Hematopoietic multipotent progenitor cell treated with erythropoietin and hydrocortisone succinate and interleukin-3 and kit ligand, for 4 days (in vitro differentiated cells): ENCODE measurements at regions not wholly inside any gene's neighbourhood (a gene's known extent, or its start where the extent isn't known, plus 50 kb on each side); places are given as distances from the start of the nearest gene placed in this dataset.
A peak's percentile ranks its signal among the peaks of the same experiment; 100 is the strongest.

Experiments
- DNase-seq: peaks from one replicate; pipeline ENCODE4 v3.0.0-alpha.2; 2015

DNA sequence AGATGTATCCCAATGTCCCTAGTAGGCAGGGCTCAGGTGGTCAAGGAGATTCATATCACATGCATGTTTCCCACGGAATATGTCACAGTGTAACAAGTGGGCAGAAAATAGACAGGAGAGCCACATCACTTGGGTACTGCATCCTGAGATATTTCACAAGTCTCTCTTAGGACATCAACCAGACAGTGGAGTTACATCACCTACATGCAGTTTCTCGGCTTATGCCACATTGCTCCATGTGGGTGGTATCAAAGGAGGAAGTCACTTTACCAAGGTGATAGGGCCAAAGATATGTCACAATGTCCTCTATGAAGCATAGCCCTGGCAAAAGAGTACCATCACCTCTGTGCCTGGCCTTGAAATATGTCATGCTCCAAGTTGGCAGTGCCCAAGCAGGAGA is 1056.7 kb upstream of the AMELY start:
- DNase-seq, result peak; percentile 1

DNA sequence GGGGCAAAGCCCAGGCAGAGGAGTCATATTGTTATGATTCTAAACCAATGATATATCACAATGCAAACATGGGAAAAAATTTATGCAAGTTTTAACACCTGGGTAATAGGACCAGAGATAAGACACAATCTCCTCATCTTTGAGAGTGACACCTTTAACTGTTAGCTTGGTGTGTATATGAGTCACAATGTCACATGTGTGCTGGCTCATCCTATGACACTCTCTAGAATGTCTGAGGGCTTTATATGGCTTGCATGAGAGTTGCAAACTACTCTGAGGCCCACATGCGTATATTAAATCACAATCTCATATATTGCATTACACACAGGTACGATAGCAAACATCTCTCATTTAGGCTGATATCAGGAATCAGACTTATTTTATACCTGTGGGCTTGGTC is 1055.4 kb upstream of the AMELY start:
- no peak for DNase-seq

DNA sequence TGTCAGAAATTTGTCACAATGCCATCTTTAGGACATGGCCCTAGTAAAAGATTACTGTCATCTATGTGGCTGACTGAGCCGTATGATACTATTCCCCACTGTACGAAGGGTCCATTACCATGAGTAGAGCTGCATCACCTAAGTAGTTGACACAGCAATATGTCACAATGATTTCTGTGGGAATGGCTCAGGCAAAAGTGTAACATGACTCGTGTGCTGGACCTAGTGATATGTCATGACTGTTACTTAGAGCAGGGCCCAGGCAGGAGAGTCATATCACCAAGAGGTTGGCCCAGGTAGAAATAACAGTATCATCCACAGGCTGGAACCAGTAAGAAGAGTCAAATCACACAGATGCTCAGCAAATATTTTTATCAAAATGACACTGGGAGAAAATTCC is 1051.8 kb upstream of the AMELY start:
- DNase-seq, result no peak

- no peak for DNase-seq
Observed at GRCh38 chrY:7962350-7962749, 1050.8 kb upstream of the AMELY start.

- no peak for DNase-seq
Observed at GRCh38 chrY:7961811-7962210, 1050.3 kb upstream of the AMELY start.

- DNase-seq, result no peak
Observed at GRCh38 chrY:7957773-7958172, 1046.2 kb upstream of the AMELY start.

- no peak for DNase-seq
Observed at GRCh38 chrY:7951187-7951852, 1039.8 kb upstream of the AMELY start.

DNA sequence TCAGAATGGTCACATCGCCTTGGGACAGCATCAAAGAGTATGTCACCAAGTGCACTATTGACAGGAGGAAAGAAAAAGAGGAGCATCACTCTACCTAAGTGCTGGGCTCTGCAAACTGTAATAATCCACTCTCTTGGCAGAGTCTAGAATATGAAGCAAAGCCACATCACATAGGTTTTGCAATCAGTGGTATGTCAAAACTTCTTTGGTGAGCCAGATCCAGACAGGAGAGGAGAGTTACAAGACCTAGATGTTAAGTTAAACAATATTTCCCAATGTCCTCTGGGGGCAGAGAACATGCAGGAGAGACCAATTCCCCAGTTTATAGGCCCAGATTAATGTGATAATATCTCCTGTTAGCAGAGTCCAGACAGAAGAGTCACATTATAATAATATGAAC is 1032.6 kb upstream of the AMELY start:
- no peak for DNase-seq

DNA sequence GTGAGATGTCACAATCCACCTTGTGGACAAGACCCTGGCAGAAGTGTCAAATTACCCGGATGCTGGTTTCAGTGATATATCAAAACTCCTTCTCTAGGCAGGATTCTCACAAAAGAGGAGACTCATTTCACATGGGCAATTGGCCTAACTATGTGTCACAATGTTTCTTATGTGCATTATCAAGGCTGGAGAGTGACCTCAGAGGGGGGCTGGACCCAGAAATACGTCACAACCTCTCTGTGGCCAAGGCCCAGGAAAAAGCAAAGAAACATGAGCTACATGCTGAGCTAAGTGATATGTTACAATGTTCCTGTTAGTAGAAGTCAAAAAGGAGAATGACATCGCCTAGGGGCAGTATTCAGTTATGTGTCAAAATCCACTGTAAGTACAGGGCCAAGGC is 1031.2 kb upstream of the AMELY start:
- no peak for DNase-seq

- no peak for DNase-seq
Observed at GRCh38 chrY:7941856-7942255, 1030.3 kb upstream of the AMELY start.

DNA sequence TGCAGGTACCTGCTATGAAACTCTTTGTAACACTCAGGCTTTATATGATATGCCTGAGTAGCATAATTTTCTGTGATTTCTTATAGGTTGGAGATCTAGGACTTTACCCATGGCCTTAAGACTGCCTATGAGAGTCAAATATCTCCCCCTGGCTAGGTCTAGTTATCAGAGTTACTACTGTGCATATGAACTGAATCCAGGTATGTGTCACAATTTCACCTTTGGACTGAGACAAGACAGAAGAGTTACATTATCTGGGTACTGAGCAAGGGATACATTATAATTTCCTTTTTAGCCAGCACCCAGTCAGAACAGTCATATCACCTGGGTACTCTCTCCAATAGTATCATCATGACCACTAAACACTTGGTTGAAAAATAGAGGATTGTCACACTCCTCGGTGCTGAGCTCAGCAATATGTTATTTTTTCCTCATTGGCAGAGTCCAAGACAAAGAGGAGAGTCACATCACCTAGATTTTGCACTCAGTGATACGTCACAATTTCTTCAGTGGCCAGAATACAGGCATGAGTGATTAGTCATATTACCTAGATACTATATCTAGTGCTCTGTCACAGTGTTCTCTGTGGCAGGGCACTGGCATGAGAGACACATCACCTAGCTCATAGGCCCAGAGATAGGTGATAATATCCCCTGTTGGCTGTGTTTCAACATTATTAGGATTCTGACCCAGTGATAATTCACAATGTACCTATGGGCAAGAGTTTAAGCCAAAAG is 1027.6 kb upstream of the AMELY start:
- DNase-seq, result no peak

- DNase-seq, result no peak
Observed at GRCh38 chrY:7936831-7937230, 1025.3 kb upstream of the AMELY start.

DNA sequence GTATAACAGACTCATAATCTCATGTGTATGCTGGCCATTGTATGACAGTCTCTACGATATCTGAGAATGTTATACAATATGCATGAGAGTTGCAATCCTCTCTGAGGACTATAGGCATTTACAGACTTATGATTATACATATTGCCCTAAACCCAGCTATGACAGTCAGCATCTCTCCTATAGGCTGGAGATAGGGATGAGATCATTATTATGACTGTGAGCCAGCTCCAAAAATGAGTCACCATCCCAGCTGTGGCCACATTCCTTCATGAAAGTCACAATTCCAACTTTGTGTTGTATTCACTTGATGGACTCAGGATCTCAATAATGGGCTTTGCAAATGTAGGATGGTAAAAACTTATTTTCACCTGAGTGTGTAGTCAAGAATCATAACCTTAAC is 1024.5 kb upstream of the AMELY start:
- DNase-seq, result no peak

- DNase-seq, result no peak
Observed at GRCh38 chrY:7935606-7936005, 1024.1 kb upstream of the AMELY start.

GRCh38 chrY:7932424-7932823 is 1020.9 kb upstream of the AMELY start:
- no peak for DNase-seq

- DNase-seq, result no peak
Observed at GRCh38 chrY:7929866-7930265, 1018.3 kb upstream of the AMELY start.

- DNase-seq, result no peak
Observed at GRCh38 chrY:7924059-7924458, 1012.5 kb upstream of the AMELY start.

DNA sequence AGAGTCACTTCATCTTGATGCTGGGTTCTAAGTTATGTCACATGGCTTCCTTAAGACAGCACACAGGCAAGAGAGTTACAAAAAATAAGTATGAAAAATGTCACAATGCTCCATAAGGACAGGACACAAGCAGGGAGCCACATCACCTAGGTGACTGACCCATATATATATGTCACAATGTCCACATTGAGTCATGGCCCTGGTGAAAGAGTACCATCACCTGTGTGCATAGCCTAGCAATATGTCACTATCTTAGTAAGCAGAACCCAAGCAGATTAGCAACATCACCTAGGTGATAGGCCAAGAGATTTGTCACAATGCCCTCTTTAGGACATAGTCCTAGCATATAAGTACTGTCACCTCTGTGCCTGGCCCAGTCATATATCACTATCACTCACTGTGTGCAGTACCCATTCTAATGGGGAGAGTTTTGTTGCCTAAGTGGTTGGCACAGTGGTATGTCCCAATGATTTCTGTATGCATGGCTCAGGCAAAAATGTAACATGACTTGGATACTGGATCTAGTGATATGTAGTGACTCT is 1012.0 kb upstream of the AMELY start:
- no peak for DNase-seq

GRCh38 chrY:7920382-7920781 is 1008.8 kb upstream of the AMELY start:
- DNase-seq, result no peak

DNA sequence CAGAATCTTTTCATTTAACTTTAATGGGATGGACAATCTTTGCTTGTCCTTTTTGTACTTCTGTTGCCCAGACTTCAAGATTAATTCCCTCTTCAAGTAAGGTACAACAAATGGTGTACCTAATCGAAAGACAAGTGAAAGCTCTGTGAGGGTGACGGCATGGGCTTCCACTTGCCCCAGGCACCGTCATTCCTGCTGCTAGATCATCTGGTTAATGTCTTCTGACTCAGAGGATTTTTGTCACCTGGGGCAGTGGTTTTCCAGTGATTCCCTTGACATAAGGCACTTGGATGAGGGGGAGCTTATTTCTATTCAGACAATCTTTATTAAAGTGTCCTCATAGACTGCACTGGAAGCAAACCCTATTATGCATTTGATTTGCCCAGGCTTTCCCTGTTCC is 977.0 kb upstream of the AMELY start:
- DNase-seq, result no peak

- no peak for DNase-seq
Observed at GRCh38 chrY:7881696-7882095, 970.1 kb upstream of the AMELY start.

GRCh38 chrY:7879245-7879644 is 967.7 kb upstream of the AMELY start:
- no peak for DNase-seq

- DNase-seq, result no peak
Observed at GRCh38 chrY:7878719-7879118, 967.2 kb upstream of the AMELY start.

DNA sequence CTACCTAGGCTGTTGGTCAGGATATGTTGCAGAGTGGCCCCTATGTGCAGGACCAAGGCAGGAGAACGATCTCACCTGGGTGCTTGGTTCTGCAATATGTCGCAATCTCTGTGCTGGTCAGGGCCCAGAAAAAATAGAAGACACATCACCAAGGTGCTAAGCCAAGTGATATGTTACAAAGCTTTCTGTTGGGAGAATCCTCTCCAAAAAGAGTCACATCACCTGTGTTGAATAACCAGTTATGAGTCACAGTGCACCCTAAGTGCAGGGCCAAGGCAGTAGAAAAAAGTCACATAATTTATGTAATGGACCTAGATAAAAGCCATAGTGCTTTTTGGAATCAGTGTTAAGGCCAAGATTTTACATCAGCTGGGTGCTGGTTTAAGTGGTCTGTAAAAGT is 965.9 kb upstream of the AMELY start:
- DNase-seq, result no peak

- DNase-seq, result peak; percentile 32
Observed at GRCh38 chrY:7874080-7874479, 962.5 kb upstream of the AMELY start.
